OCI-LY3 (cell line): ENCODE measurements at regions not wholly inside any gene's neighbourhood (a gene's known extent, or its start where the extent isn't known, plus 50 kb on each side); places are given as distances from the start of the nearest gene placed in this dataset.
"Not testable (repeated sequence)": the region's sequence is repeated elsewhere in the genome, so short reads cannot be mapped to it uniquely, and the experiment has no call there.

ENCODE experiments used
- H2AFZ ChIP-seq: fragments of 200-600, 300-600 bp; shearing (Covaris generic); 2 replicates; pipeline ENCODE4 v1.6.0; 2014; ENCODE audit warnings: antibody characterized with exemption, low read depth, low read length
- H3K27ac ChIP-seq: fragments of 200-600, 300-600 bp; sonication (generic); 2 replicates; pipeline ENCODE4 v1.5.1; 2014; ENCODE audit warnings: mild to moderate bottlenecking, low read length, moderate library complexity, mixed read lengths
- H3K27me3 ChIP-seq: fragments of 200-600, 300-600 bp; sonication (generic); 2 replicates; pipeline ENCODE4 v1.6.1; 2014; ENCODE audit warnings: low read depth, low read length, mixed read lengths
- H3K36me3 ChIP-seq: fragments of 200-600, 300-600 bp; sonication (generic); replicated peaks from 2 replicates; pipeline ENCODE3; 2014; ENCODE audit warnings: low read depth, low read length, mixed read lengths
- H3K4me1 ChIP-seq: fragments of 300-600, 200-600 bp; sonication (generic); 2 replicates; pipeline ENCODE4 v1.6.1; 2014; ENCODE audit warnings: low read length, mixed read lengths
- H3K4me2 ChIP-seq: fragments of 200-600, 300-600 bp; sonication (generic); 2 replicates; pipeline ENCODE4 v1.6.1; 2014; ENCODE audit warnings: low read length, mixed read lengths
- H3K4me3 ChIP-seq: fragments of 300-600, 200-600 bp; sonication (generic); 2 replicates; pipeline ENCODE4 v1.5.1; 2014; ENCODE audit warnings: antibody characterized with exemption, mild to moderate bottlenecking, low read length, moderate library complexity
- H3K79me2 ChIP-seq: fragments of 300-600, 200-600 bp; shearing (Covaris generic); 2 replicates; pipeline ENCODE4 v1.6.1; 2014; ENCODE audit warnings: mild to moderate bottlenecking, low read length, mixed read lengths
- H3K9ac ChIP-seq: fragments of 300-600, 200-600 bp; shearing (Covaris generic); 2 replicates; pipeline ENCODE4 v1.6.0; 2014; ENCODE audit warnings: mild to moderate bottlenecking, low read length, moderate library complexity
- H3K9me3 ChIP-seq: fragments of 200-600, 300-600 bp; shearing (Covaris generic); 2 replicates; pipeline ENCODE4 v1.6.1; 2014; ENCODE audit warnings: low read length, mixed read lengths; ENCODE audit not compliant: insufficient read depth
- H4K20me1 ChIP-seq: fragments of 200-600, 300-600 bp; sonication (generic); 2 replicates; pipeline ENCODE4 v1.6.1; 2016; ENCODE audit warnings: low read length, mixed read lengths; ENCODE audit not compliant: insufficient read depth
- CTCF ChIP-seq: fragments of 200-600, 300-600 bp; sonication (generic); IDR thresholded peaks from 2 replicates; pipeline ENCODE4 v1.5.1; 2014; ENCODE audit warnings: antibody characterized with exemption, low read length, low read depth
- EZH2phosphoT487 ChIP-seq: fragments of 200-600 bp; shearing (Covaris generic); IDR thresholded peaks from 2 replicates; pipeline ENCODE4 v1.6.1; 2018; ENCODE audit warnings: antibody characterized with exemption, mixed run types, low read depth

- peaks cover 57% of the 10 kb centered on the region for H3K36me3 ChIP-seq
- no peak overlapping the region for H3K4me3 ChIP-seq
- no peaks in the 10 kb centered on the region for H4K20me1 ChIP-seq
- no peak overlapping the region for H2AFZ ChIP-seq
- no peak for TF ChIP-seq CTCF
- no peak for TF ChIP-seq EZH2phosphoT487
- H3K79me2 ChIP-seq = no peaks in the 10 kb centered on the region
- no peak overlapping the region for H3K9ac ChIP-seq
- no peak overlapping the region for H3K4me2 ChIP-seq
- H3K4me1 ChIP-seq = no peaks in the 10 kb centered on the region
- no peak overlapping the region for H3K27ac ChIP-seq
- peaks cover 23% of the 10 kb centered on the region for H3K9me3 ChIP-seq
- no peaks in the 10 kb centered on the region for H3K27me3 ChIP-seq
These were observed 119.7 kb upstream of the KLF14 start for GRCh38 chr7:130853503-130854279.

GRCh38 chr7:130854481-130854880 lies 120.5 kb upstream of the KLF14 start:
- Histone ChIP-seq H4K20me1 (no peaks in the 10 kb centered on the region), H3K4me1 (no peaks in the 10 kb centered on the region), H3K4me3 (no peak overlapping the region), H3K36me3 (peaks cover 64% of the 10 kb centered on the region), H3K79me2 (no peaks in the 10 kb centered on the region), H3K27ac (no peak overlapping the region), H3K27me3 (no peaks in the 10 kb centered on the region), H3K9me3 (peaks cover 24% of the 10 kb centered on the region), H3K9ac (no peak overlapping the region), H3K4me2 (no peak overlapping the region), H2AFZ (no peak overlapping the region)
- no peak for TF ChIP-seq EZH2phosphoT487
- TF ChIP-seq CTCF = no peak

GRCh38 chr7:130856866-130857265 lies 122.9 kb upstream of the KLF14 start:
- Histone ChIP-seq H3K9me3 (peaks cover 24% of the 10 kb centered on the region), H3K36me3 (peaks cover 73% of the 10 kb centered on the region), H3K27ac (no peak overlapping the region)

GRCh38 chr7:130860832-130861231 lies 126.8 kb upstream of the KLF14 start:
- H3K4me3 ChIP-seq, H3K27ac ChIP-seq, H3K79me2 ChIP-seq, H3K27me3 ChIP-seq, H3K9ac ChIP-seq, H2AFZ ChIP-seq, H3K4me2 ChIP-seq, H3K4me1 ChIP-seq, H4K20me1 ChIP-seq: not testable (repeated sequence)
- Histone ChIP-seq H3K9me3 (peaks cover 24% of the 10 kb centered on the region), H3K36me3 (peaks cover 81% of the 10 kb centered on the region)

More at GRCh38 chr7:130856866-130857265, 122.9 kb upstream of the KLF14 start:
- Histone ChIP-seq H3K4me2 (no peak overlapping the region), H3K27me3 (no peaks in the 10 kb centered on the region), H3K4me3 (no peak overlapping the region), H2AFZ (no peak overlapping the region), H3K79me2 (no peaks in the 10 kb centered on the region), H3K9ac (no peak overlapping the region), H3K4me1 (no peaks in the 10 kb centered on the region), H4K20me1 (no peaks in the 10 kb centered on the region)
- no peak for TF ChIP-seq CTCF
- no peak for TF ChIP-seq EZH2phosphoT487
